ENCODE measurements at regions not wholly inside any gene's neighbourhood (a gene's known extent, or its start where the extent isn't known, plus 50 kb on each side); places are given as distances from the start of the nearest gene placed in this dataset.
A peak's percentile ranks its signal among the peaks of the same experiment; 100 is the strongest.

DNA sequence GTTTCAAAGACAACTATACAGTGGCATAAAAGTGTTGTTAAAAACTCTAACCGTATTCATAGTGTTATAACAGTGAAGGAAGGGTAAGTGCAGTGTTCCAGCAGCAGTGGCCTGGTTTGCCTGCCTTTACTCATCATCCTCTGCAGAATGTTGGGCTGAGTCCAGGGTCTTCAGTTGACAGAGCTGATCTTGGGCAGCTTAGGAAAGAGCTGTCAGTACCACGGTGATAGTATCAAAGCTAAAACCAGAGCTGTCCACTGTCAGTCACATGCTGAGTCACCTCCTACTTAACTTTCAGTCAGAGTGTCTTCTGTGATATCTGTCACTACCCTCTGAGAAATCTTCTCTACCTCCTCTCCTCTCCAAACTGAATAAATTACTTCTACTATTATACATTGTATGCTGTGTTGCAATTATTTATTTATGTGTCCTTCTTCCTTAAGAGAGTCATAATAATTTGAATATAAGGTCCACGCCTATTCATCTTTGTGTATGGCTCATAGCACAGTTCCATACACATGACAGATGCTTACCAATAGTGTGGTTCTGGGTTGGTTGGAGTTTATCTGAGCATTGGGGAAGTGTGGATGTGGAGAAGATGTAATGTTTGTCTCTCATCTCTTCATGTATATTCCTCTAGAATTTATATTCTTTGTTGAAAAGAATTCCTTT, 242.1 kb downstream of the ZIC1 start:
- no peak overlapping the region for H3K9ac ChIP-seq (ENCODE audit: low read length)
- peaks cover 22% of the 10 kb centered on the region for H3K4me1 ChIP-seq (ENCODE audit: insufficient read depth, low read length)
- H3K36me3 ChIP-seq (ENCODE audit: insufficient read depth, low read length) = no peaks in the 10 kb centered on the region
- peaks cover 41% of the 10 kb centered on the region for H3K4me1 Mint-ChIP-seq (ENCODE audit: low read depth, unreplicated experiment)
- TF ChIP-seq EZH2 (IDR thresholded peaks at IDR 0.05; ENCODE audit: insufficient read depth, low read length) = no peak
- TF ChIP-seq, protein P1, sequence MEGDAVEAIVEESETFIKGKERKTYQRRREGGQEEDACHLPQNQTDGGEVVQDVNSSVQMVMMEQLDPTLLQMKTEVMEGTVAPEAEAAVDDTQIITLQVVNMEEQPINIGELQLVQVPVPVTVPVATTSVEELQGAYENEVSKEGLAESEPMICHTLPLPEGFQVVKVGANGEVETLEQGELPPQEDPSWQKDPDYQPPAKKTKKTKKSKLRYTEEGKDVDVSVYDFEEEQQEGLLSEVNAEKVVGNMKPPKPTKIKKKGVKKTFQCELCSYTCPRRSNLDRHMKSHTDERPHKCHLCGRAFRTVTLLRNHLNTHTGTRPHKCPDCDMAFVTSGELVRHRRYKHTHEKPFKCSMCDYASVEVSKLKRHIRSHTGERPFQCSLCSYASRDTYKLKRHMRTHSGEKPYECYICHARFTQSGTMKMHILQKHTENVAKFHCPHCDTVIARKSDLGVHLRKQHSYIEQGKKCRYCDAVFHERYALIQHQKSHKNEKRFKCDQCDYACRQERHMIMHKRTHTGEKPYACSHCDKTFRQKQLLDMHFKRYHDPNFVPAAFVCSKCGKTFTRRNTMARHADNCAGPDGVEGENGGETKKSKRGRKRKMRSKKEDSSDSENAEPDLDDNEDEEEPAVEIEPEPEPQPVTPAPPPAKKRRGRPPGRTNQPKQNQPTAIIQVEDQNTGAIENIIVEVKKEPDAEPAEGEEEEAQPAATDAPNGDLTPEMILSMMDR (IDR thresholded peaks at IDR 0.05; ENCODE audit: insufficient read depth, low read depth, low read length) = no peak
- H2AFZ ChIP-seq (ENCODE audit: low read depth, low read length) = no peak overlapping the region
- no peaks in the 10 kb centered on the region for H3K9me3 ChIP-seq (ENCODE audit: insufficient read depth, low read depth, low read length)
- no peaks in the 10 kb centered on the region for H3K27me3 ChIP-seq (ENCODE audit: insufficient read depth, low read length)
- FAIRE-seq = peak; percentile 78
- H4K20me1 ChIP-seq (ENCODE audit: insufficient read depth, low read length) = no peaks in the 10 kb centered on the region
- no peak overlapping the region for H3K27ac ChIP-seq (ENCODE audit: low read depth, low read length)
- H3K9me3 Mint-ChIP-seq (ENCODE audit: unreplicated experiment) = no peaks in the 10 kb centered on the region
- H3K4me3 Mint-ChIP-seq (ENCODE audit: unreplicated experiment) = no peak overlapping the region
- DNase-seq (ENCODE audit: low read depth) = peak; percentile 16
- no peaks in the 10 kb centered on the region for H3K79me2 ChIP-seq (ENCODE audit: insufficient read depth, low read length)
- H3K4me2 ChIP-seq (ENCODE audit: low read length) = peak overlapping the region; percentile 8
- no peaks in the 10 kb centered on the region for H3K36me3 Mint-ChIP-seq (ENCODE audit: low read depth, unreplicated experiment)
- H3K4me3 ChIP-seq (ENCODE audit: insufficient read depth, low read depth, low read length) = no peak overlapping the region
- no peaks in the 10 kb centered on the region for H3K27me3 Mint-ChIP-seq (ENCODE audit: low read depth, unreplicated experiment)
- no peak overlapping the region for H3K27ac Mint-ChIP-seq (ENCODE audit: unreplicated experiment)

- H3K36me3 Mint-ChIP-seq (ENCODE audit: low read depth, unreplicated experiment) = no peaks in the 10 kb centered on the region
- Histone ChIP-seq H2AFZ (ENCODE audit: low read depth, low read length) (no peak overlapping the region), H3K4me2 (ENCODE audit: low read length) (no peak overlapping the region), H3K4me1 (ENCODE audit: insufficient read depth, low read length) (peaks cover 22% of the 10 kb centered on the region), H3K36me3 (ENCODE audit: insufficient read depth, low read length) (no peaks in the 10 kb centered on the region), H3K27me3 (ENCODE audit: insufficient read depth, low read length) (no peaks in the 10 kb centered on the region), H3K9ac (ENCODE audit: low read length) (no peak overlapping the region), H3K79me2 (ENCODE audit: insufficient read depth, low read length) (no peaks in the 10 kb centered on the region), H3K27ac (ENCODE audit: low read depth, low read length) (no peak overlapping the region), H3K9me3 (ENCODE audit: insufficient read depth, low read depth, low read length) (no peaks in the 10 kb centered on the region), H4K20me1 (ENCODE audit: insufficient read depth, low read length) (no peaks in the 10 kb centered on the region), H3K4me3 (ENCODE audit: insufficient read depth, low read depth, low read length) (no peak overlapping the region)
- no peak overlapping the region for H3K4me3 Mint-ChIP-seq (ENCODE audit: unreplicated experiment)
- FAIRE-seq (no peak), DNase-seq (ENCODE audit: low read depth) (peak; percentile 39)
- no peaks in the 10 kb centered on the region for H3K9me3 Mint-ChIP-seq (ENCODE audit: unreplicated experiment)
- no peaks in the 10 kb centered on the region for H3K27me3 Mint-ChIP-seq (ENCODE audit: low read depth, unreplicated experiment)
- no peak for TF ChIP-seq EZH2 (IDR thresholded peaks at IDR 0.05; ENCODE audit: insufficient read depth, low read length)
- TF ChIP-seq, protein P1 (IDR thresholded peaks at IDR 0.05; ENCODE audit: insufficient read depth, low read depth, low read length) = no peak
- H3K27ac Mint-ChIP-seq (ENCODE audit: unreplicated experiment) = peak overlapping the region; percentile 59
- peaks cover 41% of the 10 kb centered on the region for H3K4me1 Mint-ChIP-seq (ENCODE audit: low read depth, unreplicated experiment)
Measured at GRCh38 chr3:147652651-147653366, 243.6 kb downstream of the ZIC1 start.
